Heart right ventricle (tissue), 16 donors: ENCODE measurements at regions not wholly inside any gene's neighbourhood (a gene's known extent, or its start where the extent isn't known, plus 50 kb on each side); places are given as distances from the start of the nearest gene placed in this dataset.

ENCODE experiments used
- ATAC-seq, 8 donors: fragments of 200-7000 bp; cut with Tn5 transposase; one replicate each; pipeline ENCODE4 v1.9.1; 2020; ENCODE audit warnings: mild to moderate bottlenecking in 8 of 8, moderate library complexity in 8 of 8, moderate number of reproducible peaks in 1 of 8
- DNase-seq, 2 donors: peaks; one replicate each; pipeline ENCODE4 v3.0.0-alpha.2; 2020
- H3K27ac ChIP-seq, 10 donors: fragments of 200-600 bp; sonication (generic) in 2 of 10; one replicate each; pipeline versions ENCODE4 v1.5.0 to v1.8.0; 2020 to 2022; ENCODE audit warnings: mild to moderate bottlenecking in 3 of 10
- H3K27me3 ChIP-seq, 7 donors: fragments of 200-600 bp; one replicate each; pipeline ENCODE4 v1.8.0; 2021 to 2022; ENCODE audit warnings: mild to moderate bottlenecking in 2 of 7
- H3K36me3 ChIP-seq, 9 donors: fragments of 200-600 bp; sonication (generic) in 1 of 9; one replicate each; pipeline versions ENCODE4 v1.5.0 to v1.8.0; 2020 to 2022; ENCODE audit warnings: mild to moderate bottlenecking in 2 of 9
- H3K4me1 ChIP-seq, 9 donors: fragments of 200-600 bp; sonication (generic) in 1 of 9; one replicate each; pipeline versions ENCODE4 v1.5.0 to v1.8.0; 2020 to 2022; ENCODE audit warnings: mild to moderate bottlenecking in 4 of 9
- H3K4me3 ChIP-seq, 10 donors: fragments of 200-600 bp; sonication (generic) in 2 of 10; one replicate each; pipeline versions ENCODE4 v1.5.0 to v1.8.0; 2020 to 2022; ENCODE audit warnings: mild to moderate bottlenecking in 7 of 10, moderate library complexity in 2 of 10
- H3K9me3 ChIP-seq, 11 donors: fragments of 200-600 bp in 10 of 11; sonication (generic) in 2 of 11; one replicate each; pipeline versions ENCODE4 v1.5.0 to v1.8.0; 2013 to 2022; ENCODE audit warnings: mild to moderate bottlenecking in 2 of 11, control low read depth in 1 of 11, moderate library complexity in 1 of 11
- WGBS, 2 donors: extraction: QIAGEN DNeasy Blood & Tissue Kit; methylation state at CpG; one replicate each; pipeline ENCODE4 v1.1.7; 2013; ENCODE audit warnings: inconsistent platforms in 1 of 2; 5-methylcytosine and 5-hydroxymethylcytosine counted together
- intact Hi-C, 10 donors: fragments of 100-400 bp; cut with DNase I; formaldehyde crosslinking; loops; one replicate each; pipeline versions ENCODE4 v1.11.1 to v1.14.2; 2022
- TF ChIP-seq, protein P1 (sequence below), 9 donors: fragments of 200-600 bp; sonication (generic) in 2 of 9; IDR thresholded peaks; one replicate each; pipeline versions ENCODE4 v1.5.0 to v1.8.0; 2021 to 2022; ENCODE audit warnings: antibody characterized with exemption in 9 of 9, mild to moderate bottlenecking in 5 of 9, moderate library complexity in 1 of 9
- donor health status: Arrhythmogenic right ventricular cardiomyopathy.
- donor health status: ischemic (EF 13 %, LVEDD 7.1; RV severe dilation, severe dysfunction).
- donor health status: healthy with polysubstance abuse.
- donor health status: DM: no; HTN: yes; CAD: no.
- donor health status: DM: no; HTN: no; CAD: no.
- donor health status: ischemic (EF 25% LVEDD 6.9; RV normal size, moderate dysfunction).
- donor health status: ischemic (EF 25% LVEDD 5.7; RV mildly dilated, moderate dysfunction).
- donor health status: healthy.
- donor health status: DM: yes; HTN: yes; CAD: no.
- donor health status: Ischemic cardiomyopathy.
- donor health status: ischemic (EF 35%, LVEDD 5.7; RV mildly dilated, moderate dysfunction).
- donor health status: nonischemic (EF 11% LVEDD 7.7; RV severe dilation, severe dysfunction).
- donor health status: DM: yes; HTN: yes; CAD: no.
- donor health status: PGD.
- donor health status: ischemic (EF 29% LVEDD 5.4; RV normal size, mild dysfunction).
- donor health status: nonischemic (EF 23%, LVEDD 6.1; RV moderate dilation, normal function).

DNA sequence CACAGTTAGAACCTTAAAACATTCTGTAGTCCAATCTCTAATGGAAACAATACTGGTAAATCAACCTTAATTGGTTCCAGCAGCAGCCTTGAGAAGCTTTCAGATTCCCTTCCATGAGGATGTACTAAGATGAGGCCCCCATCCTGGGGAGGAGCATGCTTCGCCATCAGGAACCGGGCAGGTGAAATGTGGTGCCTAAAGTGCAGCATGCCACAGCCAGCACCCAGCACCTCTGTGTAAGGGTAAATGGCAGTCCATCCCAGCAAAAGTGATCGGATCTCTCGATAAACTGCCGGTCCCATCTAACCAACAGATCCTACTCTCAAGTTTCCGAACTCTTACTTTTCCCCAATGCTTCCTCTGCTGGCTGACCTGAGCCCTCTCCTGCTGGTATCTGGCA, 166.3 kb upstream of the PDE10A start:
- DNase-seq: no peak
- H3K36me3 ChIP-seq: no peaks in the 10 kb centered on the region
- H3K4me3 ChIP-seq: no peak overlapping the region
- WGBS, 2 donors: 97% methylated on average over 6 of the region's 6 CpGs
- H3K27me3 ChIP-seq: peaks cover 0 to 9% (median 0%) of the 10 kb centered on the region in 7 donors
- intact Hi-C loops: no loop called here
- TF ChIP-seq, protein P1, sequence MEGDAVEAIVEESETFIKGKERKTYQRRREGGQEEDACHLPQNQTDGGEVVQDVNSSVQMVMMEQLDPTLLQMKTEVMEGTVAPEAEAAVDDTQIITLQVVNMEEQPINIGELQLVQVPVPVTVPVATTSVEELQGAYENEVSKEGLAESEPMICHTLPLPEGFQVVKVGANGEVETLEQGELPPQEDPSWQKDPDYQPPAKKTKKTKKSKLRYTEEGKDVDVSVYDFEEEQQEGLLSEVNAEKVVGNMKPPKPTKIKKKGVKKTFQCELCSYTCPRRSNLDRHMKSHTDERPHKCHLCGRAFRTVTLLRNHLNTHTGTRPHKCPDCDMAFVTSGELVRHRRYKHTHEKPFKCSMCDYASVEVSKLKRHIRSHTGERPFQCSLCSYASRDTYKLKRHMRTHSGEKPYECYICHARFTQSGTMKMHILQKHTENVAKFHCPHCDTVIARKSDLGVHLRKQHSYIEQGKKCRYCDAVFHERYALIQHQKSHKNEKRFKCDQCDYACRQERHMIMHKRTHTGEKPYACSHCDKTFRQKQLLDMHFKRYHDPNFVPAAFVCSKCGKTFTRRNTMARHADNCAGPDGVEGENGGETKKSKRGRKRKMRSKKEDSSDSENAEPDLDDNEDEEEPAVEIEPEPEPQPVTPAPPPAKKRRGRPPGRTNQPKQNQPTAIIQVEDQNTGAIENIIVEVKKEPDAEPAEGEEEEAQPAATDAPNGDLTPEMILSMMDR (IDR thresholded peaks at IDR 0.05): no peak
- H3K9me3 ChIP-seq: no peaks in the 10 kb centered on the region
- H3K4me1 ChIP-seq: peaks cover 0 to 8% (median 3%) of the 10 kb centered on the region in 9 donors
- ATAC-seq: no peak
- H3K27ac ChIP-seq: no peak overlapping the region

DNA sequence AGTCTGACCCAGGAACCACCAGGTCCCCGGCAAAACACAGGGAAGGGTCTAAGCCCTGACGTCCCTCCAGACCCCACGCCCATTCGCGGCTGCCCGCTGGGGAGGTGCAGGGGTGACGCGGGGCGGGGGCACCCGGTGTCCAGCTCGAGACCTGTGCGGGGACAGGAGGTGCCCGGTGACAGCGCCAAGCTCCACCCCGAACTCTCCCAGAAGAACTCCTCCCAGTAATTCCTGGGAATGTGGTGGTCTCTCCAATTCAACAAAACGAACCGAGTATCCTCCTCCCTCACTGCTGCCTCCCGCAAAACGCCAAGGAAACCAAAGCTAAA, 164.1 kb upstream of the PDE10A start:
- TF ChIP-seq, protein P1 (IDR thresholded peaks at IDR 0.05): no peak
- Histone ChIP-seq H3K4me3 (no peak overlapping the region), H3K36me3 (no peaks in the 10 kb centered on the region), H3K27ac (no peak overlapping the region), H3K27me3 (no peaks in the 10 kb centered on the region), H3K9me3 (no peaks in the 10 kb centered on the region), H3K4me1 (no peaks in the 10 kb centered on the region)
- DNase-seq: no peak
- intact Hi-C loops: no loop called here
- ATAC-seq: peak in 1 of 8 donors; percentile 54
- WGBS, 2 donors: 96 to 97% methylated on average over 19 of the region's 19 CpGs

DNA sequence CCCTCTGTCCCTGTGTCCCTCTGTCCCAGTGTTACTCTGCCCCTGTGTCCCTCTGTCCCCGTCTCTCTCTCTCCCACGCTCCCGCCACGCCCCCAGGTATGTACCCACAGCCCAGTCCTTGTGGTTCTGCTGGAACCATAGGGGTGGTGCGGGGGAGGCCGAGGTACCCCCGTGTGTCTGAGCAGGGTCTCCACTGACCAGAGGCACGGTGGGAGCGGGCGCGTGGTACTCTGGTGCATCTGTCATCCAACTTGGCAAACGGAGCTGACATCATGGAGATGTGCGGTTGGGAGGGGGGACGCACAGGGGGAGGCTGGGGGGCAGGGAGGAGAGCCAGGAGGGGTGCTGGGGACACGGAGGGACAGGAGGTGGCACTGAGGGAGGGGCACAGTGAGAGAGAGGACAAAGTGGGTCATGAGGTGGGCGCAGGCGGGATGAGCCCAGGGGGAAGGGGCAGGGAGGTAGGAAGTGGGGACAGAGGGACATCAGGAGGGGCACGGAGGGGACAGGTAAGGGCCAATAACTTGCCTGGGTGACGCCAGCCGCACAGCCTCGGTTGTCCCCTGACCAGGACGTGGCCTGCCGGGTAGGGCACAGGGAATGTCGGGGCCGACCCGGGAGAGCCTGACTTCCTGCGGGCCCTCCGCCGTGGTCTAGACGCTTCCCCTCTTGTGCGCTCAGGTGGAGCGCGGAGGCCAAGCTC, 163.6 kb upstream of the PDE10A start:
- 94 to 97% methylated on average over 32 to 33 of the region's 33 CpGs for WGBS, 2 donors
- Histone ChIP-seq H3K27me3 (no peaks in the 10 kb centered on the region), H3K4me3 (no peak overlapping the region), H3K27ac (no peak overlapping the region), H3K9me3 (no peaks in the 10 kb centered on the region), H3K4me1 (no peaks in the 10 kb centered on the region), H3K36me3 (no peaks in the 10 kb centered on the region)
- intact Hi-C loops: no loop called here
- TF ChIP-seq, protein P1 (IDR thresholded peaks at IDR 0.05): no peak
- ATAC-seq (peak in 1 of 8 donors; percentile 21), DNase-seq (no peak)

DNA sequence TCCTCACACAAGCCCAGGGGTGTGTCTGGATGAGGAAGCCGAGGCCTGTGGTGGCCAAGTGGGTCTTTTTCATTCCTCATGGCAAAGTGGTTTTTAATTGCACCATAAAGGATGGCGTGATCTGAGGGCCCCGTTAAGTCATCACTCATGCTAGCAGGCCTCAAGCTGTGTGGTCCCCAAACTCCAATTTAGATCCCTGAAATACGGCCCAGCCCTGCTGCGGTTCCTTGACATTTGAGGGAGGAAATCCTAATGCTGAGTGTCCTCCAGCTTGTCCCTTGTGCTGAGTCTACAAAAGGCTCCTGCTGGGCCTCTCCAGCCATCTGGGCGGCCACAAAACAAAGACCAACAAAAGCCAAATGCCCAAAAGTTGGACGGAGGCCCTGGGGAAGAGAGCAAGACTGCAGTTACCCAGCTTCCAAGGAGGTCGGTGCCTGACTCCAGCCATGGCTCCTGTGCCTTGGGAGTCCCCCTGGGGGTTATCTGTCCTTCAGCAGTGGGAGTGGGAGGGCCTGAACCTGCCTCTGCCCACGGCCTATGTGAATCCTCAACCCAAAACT, 162.3 kb upstream of the PDE10A start:
- intact Hi-C loops: no loop called here
- H3K27me3 ChIP-seq: peaks cover 0 to 8% (median 0%) of the 10 kb centered on the region in 7 donors
- 88 to 94% methylated on average over 9 of the region's 9 CpGs for WGBS, 2 donors
- DNase-seq: no peak
- H3K27ac ChIP-seq: no peak overlapping the region
- H3K4me1 ChIP-seq: no peaks in the 10 kb centered on the region
- H3K36me3 ChIP-seq: no peaks in the 10 kb centered on the region
- no peaks in the 10 kb centered on the region for H3K9me3 ChIP-seq
- no peak for ATAC-seq
- no peak overlapping the region for H3K4me3 ChIP-seq
- TF ChIP-seq, protein P1 (IDR thresholded peaks at IDR 0.05): no peak
